Middle frontal gyrus (tissue), 1 donor: ENCODE measurements at regions not wholly inside any gene's neighbourhood (a gene's known extent, or its start where the extent isn't known, plus 50 kb on each side); places are given as distances from the start of the nearest gene placed in this dataset.

Source experiments
- DNase-seq: peaks from one replicate; pipeline ENCODE4 v3.0.0-alpha.2; 2015; ENCODE audit warnings: low spot score; ENCODE audit errors: extremely low spot score

- DNase-seq = no peak
Measured at GRCh38 chr18:64334748-64335147, 185.9 kb upstream of the LINC00305 start.

DNA sequence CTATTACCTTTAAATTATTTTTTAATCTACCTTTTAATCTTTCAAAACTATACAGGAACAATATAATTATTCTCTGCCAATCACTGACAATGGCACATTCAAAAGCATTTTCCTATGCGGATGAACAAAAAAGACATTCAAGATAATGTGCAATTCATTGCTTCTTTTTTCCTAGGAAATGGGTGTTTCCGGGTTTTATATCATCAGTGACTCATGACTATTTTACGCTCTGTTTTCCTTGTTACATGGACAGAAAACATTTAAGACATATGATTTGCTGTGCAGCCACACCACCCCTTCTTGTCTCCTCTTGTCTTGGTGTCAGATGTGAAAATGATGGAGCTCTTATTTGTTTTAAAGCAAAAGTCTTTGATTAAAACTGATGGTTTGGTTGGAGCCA lies 184.7 kb upstream of the LINC00305 start:
- DNase-seq = no peak

DNA sequence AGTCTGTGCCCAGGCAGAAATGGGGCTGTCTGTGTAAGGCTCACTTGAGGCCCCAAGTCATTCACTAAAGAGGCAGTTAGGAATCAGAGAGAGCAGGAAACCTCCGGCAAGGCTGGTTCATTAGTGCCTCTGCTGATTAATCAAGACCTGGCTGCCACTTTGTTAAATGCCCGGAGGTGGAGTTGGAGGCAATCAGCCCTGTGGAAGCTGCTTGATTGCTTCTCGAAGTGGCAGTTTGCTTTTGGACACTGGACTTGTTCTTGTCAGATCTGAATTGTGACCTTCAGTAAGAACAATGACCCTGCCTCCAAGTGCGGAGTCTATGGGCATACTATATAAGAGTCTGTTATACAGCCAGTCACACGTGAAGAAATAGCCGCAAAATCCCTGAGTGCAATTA lies 183.9 kb upstream of the LINC00305 start:
- DNase-seq = no peak

- no peak for DNase-seq
Measured at GRCh38 chr18:64331419-64331818, 182.5 kb upstream of the LINC00305 start.

GRCh38 chr18:64330931-64331330 lies 182.0 kb upstream of the LINC00305 start:
- DNase-seq = no peak

DNA sequence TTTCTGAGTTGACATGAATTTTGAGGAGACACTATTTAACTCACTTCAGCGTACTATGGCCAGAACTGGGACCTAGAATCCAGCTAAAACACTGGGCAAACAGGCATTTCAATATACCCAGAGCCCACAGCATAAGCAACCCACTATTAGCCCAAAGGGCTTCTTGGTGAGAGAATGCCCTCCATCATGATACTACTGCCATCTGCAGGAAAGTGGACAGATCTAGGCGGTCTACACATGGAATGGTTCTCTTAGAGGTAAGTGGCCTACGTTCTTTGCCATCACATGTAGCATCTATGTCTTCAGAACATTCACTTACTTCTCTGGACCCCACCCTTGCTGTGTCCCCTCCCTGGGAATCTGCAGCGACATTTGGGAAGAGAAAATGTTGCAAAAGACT lies 181.3 kb upstream of the LINC00305 start:
- DNase-seq = no peak

DNA sequence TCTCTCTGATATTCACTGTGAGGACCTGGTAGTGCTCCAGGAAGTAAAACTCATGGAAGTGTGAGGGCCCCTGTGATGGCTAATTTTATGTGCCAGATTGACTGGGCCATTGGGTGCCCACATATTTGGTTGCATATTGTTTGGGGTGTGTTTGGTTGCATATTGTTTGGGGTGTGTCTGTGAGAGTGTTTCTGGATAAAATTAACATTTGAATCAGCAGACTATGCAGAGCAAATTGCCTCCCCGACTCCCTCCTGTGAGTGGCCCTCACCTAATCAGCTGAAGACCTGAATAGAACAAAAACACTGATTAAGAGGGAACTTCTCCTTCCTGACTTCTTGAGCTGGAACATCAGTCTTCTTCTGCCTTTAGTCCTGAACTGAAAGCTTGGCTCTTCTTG lies 173.3 kb upstream of the LINC00305 start:
- no peak for DNase-seq

DNA sequence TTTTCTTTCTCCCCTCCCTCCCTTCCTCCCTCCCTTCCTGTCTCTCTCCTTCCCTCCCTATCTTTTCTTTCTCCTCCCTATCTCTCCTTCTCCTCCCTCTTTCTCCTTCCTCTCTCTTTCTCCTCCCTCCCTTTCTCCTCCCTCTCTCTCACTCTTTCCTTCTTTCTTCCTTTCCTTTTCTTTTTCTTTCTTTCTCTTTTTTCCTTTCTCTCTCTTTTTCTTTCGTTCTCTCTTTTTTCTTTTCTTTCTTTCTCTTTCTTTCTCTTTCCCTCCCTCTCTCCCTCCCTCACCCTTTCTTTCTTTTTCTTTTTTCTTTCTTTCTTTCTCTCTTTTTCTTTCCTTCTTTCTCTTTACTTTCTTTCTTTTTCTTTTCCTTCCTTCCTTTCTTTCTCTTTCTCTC lies 169.7 kb upstream of the LINC00305 start:
- no peak for DNase-seq

GRCh38 chr18:64311859-64312258 lies 163.0 kb upstream of the LINC00305 start:
- DNase-seq = no peak

DNA sequence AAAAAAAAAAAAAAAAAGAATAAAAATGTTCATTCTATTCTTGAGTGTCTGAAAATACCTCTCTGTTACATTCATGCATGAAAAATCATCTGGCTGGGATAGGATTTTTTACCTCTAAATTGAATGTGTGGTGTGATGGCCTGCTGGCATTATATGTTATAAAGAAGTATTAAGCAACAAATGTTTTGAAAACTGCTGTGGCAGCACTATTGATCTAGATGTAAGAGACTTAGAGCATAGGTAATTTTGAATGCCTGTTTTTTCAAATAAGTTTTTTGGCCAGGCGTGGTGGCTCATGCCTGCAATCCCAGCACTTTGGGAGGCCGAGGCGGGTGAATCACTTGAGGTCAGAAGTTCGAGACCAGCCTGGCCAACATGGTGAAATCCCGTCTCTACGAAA lies 147.0 kb upstream of the LINC00305 start:
- no peak for DNase-seq

- DNase-seq = no peak
Measured at GRCh38 chr18:64294967-64295366, 146.1 kb upstream of the LINC00305 start.

DNA sequence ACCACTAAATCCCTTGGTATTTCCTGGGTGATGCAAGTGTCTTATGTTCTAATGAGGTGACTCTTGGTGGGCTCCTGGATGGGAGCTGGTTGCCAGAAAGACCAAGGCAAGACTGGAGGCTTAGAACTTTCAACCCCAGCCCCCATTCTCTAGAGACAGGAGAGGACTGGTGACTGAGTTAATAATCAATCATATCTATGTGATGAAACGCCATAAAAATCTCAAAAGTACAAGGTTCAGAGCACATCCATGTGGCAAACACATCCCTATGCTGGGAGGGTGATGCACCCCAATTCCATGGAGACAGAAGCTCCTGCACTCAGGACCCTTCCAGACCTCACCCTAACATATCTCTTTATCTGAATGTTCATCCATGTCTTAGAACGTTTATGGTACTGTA lies 139.5 kb upstream of the LINC00305 start:
- DNase-seq = no peak

DNA sequence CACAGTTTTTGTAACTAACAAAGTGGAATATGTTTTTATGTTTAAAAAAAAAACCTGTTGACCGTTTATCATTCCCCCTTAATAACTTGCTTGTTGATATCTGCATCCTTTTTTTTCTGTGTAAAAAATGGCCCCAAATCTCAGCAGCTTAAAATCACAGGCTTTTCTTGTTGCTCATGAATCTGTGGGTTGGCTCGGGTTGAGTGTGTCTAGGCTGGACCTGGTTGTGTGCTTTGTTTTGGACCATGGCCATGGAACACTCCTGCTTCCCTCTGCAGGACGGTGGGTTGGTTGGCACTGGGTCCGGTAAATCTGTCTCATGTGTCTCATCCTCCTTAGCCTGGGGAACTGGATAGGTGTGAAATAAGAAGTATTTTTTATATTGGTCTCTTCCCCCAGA lies 139.0 kb upstream of the LINC00305 start:
- DNase-seq = no peak

DNA sequence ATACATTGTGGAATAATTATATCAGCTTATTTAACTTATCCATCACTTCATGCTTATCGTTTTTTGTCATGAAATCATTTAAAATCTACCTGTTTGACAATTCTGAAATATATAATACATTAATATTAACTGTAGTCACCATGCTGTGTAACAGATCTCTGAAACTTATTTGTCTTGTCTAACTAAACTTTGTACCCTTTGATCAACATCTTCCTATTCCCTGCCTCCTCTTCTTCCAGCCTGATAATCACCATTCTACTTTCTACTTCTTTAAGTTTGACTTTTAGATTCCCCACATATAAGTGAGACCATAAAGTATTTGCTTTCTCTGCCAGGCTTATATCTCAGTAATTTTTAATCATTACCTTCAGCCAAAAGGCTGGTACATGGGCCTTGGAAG lies 134.2 kb upstream of the LINC00305 start:
- no peak for DNase-seq

- no peak for DNase-seq
Measured at GRCh38 chr18:64278026-64278425, 129.1 kb upstream of the LINC00305 start.

GRCh38 chr18:64276311-64277090 lies 127.6 kb upstream of the LINC00305 start:
- no peak for DNase-seq

DNA sequence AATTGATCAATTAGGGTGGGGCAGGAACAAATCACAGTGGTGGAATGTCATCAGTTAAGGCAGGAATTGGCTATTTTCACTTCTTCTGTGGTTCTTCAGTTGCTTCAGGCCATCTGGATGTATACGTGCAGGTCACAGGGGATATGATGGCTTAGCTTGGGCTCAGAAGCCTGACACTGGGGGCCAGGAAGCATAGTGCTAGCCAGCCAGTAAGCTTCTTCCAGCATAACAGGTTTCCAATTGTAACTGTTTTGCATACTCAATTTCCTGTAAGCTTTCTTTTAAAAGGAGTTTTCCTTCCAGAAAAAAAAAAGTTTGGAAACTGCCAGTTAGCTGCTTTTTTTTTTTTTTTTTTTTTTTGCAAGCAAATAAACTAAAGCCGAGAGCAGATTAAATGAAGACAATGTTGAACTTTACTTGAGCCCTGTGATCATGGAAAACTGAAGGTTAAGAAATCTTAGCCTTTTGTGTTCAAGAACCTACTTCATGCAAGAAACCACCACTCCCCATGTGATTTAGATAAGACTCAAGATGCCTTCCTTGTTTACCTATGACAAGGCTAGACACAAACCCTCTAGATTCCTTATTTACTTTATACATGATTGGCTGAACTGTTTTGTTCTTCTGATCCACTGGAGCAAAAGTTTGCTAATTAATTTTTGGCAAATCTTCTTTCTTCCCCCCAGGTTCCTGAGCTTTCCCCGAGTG lies 126.9 kb upstream of the LINC00305 start:
- no peak for DNase-seq

DNA sequence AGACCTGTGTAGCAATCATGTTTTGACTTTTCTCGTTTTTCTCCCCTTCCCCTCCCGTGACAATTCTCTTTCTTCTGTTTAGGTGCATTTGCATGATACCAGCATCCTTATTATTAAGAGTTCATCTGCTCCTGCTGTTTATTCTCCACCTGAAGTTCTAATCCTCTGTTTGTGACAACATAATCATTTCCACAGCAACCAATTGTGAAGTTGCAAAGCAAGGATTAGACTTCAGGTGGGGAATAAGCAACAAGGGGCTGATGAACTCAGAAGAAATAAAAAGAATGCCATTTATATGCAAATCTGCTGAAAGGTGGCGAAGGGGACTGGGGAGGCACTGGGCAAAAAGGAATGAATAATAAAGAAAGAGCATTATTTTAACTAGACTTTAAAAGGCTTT lies 124.8 kb upstream of the LINC00305 start:
- DNase-seq = no peak

DNA sequence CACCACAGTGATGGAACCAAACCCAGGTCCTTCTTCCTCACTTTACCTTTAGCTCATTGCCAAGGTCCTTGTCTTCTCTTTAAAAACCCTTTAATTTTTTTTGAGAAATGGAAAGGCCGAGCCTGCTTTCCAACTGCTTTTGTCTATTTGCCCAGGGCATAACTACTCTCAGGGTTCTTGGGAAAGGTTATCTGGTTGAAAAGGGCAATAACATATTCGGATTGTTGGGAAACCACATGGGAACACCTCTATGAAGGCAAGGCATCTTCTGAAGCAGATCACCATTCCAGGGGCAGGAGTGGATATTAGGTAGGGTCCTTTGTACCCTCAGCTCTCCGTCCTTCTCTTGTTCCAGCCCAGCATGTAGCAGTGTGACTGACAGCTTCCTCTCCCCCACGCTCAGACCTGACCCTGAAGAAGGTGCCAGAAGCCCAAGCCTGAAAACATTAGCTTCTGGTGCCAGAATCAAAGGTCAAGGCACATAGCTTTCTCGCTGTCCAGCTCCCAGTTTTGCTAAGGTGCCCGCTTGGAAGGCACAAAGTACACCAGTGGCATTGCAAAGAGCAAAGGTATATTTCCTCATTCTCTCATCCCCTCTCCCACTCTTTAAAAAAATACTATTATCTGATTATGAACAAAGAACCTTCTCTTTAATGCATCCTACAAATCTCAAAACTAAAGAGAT lies 123.2 kb upstream of the LINC00305 start:
- no peak for DNase-seq

DNA sequence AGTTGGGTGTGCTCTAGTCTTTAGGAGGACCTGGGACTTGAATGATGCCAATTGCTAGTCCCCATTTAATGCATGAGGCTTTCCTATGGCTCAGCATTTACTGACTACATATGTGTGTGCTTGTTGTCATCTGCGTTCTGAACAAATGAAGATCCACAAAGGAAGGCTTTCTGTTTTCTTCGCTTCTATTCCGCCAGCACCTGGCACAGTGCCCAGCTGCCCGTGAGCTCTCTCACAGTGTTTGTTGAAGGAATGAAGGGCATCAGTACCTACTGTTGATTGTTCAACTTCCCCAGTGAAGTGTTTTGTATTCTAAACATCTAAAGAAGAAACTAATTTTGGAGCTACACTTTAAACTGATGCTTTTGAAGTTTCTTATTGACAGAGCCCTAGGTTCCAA lies 122.4 kb upstream of the LINC00305 start:
- no peak for DNase-seq

- DNase-seq = no peak
Measured at GRCh38 chr18:64270608-64271007, 121.7 kb upstream of the LINC00305 start.

- no peak for DNase-seq
Measured at GRCh38 chr18:64270121-64270520, 121.2 kb upstream of the LINC00305 start.
